ENCODE measurements at regions not wholly inside any gene's neighbourhood (a gene's known extent, or its start where the extent isn't known, plus 50 kb on each side); places are given as distances from the start of the nearest gene placed in this dataset.

- DNase-seq = no peak
These were observed 243.7 kb upstream of the SP8 start for GRCh38 chr7:21030237-21030871.

- no peak for DNase-seq
These were observed 254.6 kb upstream of the SP8 start for GRCh38 chr7:21041252-21041651.

GRCh38 chr7:21041666-21042065, 255.0 kb upstream of the SP8 start:
- DNase-seq = no peak

- no peak for DNase-seq
These were observed 257.7 kb upstream of the SP8 start for GRCh38 chr7:21044384-21044783.

- DNase-seq = no peak
These were observed 258.4 kb upstream of the SP8 start for GRCh38 chr7:21044913-21045568.

GRCh38 chr7:21051865-21052264, 265.2 kb upstream of the SP8 start:
- no peak for DNase-seq

- no peak for DNase-seq
These were observed 267.9 kb upstream of the SP8 start for GRCh38 chr7:21054427-21055112.

GRCh38 chr7:21059069-21059468, 272.4 kb upstream of the SP8 start:
- DNase-seq = no peak

- DNase-seq = no peak
These were observed 276.4 kb upstream of the SP8 start for GRCh38 chr7:21063106-21063505.

- DNase-seq = no peak
These were observed 278.3 kb upstream of the SP8 start for GRCh38 chr7:21064698-21065648.

GRCh38 chr7:21066221-21066620, 279.5 kb upstream of the SP8 start:
- DNase-seq = no peak

GRCh38 chr7:21067216-21067615, 280.5 kb upstream of the SP8 start:
- no peak for DNase-seq

- DNase-seq = no peak
These were observed 283.9 kb upstream of the SP8 start for GRCh38 chr7:21070571-21071090.

GRCh38 chr7:21071561-21072501, 285.1 kb upstream of the SP8 start:
- DNase-seq = no peak

GRCh38 chr7:21076054-21076453, 289.4 kb upstream of the SP8 start:
- no peak for DNase-seq

GRCh38 chr7:21076574-21076973, 289.9 kb upstream of the SP8 start:
- no peak for DNase-seq

GRCh38 chr7:21077602-21078001, 290.9 kb upstream of the SP8 start:
- no peak for DNase-seq

GRCh38 chr7:21084286-21084685, 297.6 kb upstream of the SP8 start:
- DNase-seq = no peak

- DNase-seq = no peak
These were observed 300.0 kb upstream of the SP8 start for GRCh38 chr7:21086688-21087087.

- no peak for DNase-seq
These were observed 303.0 kb upstream of the SP8 start for GRCh38 chr7:21089653-21090052.
